ENCODE measurements at regions not wholly inside any gene's neighbourhood (a gene's known extent, or its start where the extent isn't known, plus 50 kb on each side); places are given as distances from the start of the nearest gene placed in this dataset.
"Not testable (repeated sequence)": the region's sequence is repeated elsewhere in the genome, so short reads cannot be mapped to it uniquely, and the experiment has no call there.

GRCh38 chr2:226168496-226169160 lies 631.0 kb downstream of the IRS1 start:
- Mint-ChIP-seq H3K4me1 (ENCODE audit: low read depth) (no peaks in the 10 kb centered on the region), H3K27me3 (peaks cover 10% of the 10 kb centered on the region), H3K36me3 (ENCODE audit: low read depth) (no peaks in the 10 kb centered on the region), H3K9me3 (no peaks in the 10 kb centered on the region), H3K4me3 (no peak overlapping the region), H3K27ac (no peak overlapping the region)

GRCh38 chr2:226164512-226164911 lies 635.1 kb downstream of the IRS1 start:
- Mint-ChIP-seq H3K27ac (no peak overlapping the region), H3K9me3 (no peaks in the 10 kb centered on the region), H3K27me3 (no peaks in the 10 kb centered on the region), H3K4me3 (no peak overlapping the region), H3K4me1 (ENCODE audit: low read depth) (no peaks in the 10 kb centered on the region), H3K36me3 (ENCODE audit: low read depth) (no peaks in the 10 kb centered on the region)

GRCh38 chr2:226160617-226161016 lies 639.0 kb downstream of the IRS1 start:
- not testable (repeated sequence) for H3K4me1 Mint-ChIP-seq (ENCODE audit: low read depth); H3K27ac Mint-ChIP-seq; H3K4me3 Mint-ChIP-seq; H3K36me3 Mint-ChIP-seq (ENCODE audit: low read depth); H3K9me3 Mint-ChIP-seq; H3K27me3 Mint-ChIP-seq

GRCh38 chr2:226159875-226160479 lies 639.6 kb downstream of the IRS1 start:
- no peaks in the 10 kb centered on the region for H3K4me1 Mint-ChIP-seq (ENCODE audit: low read depth)
- H3K27ac Mint-ChIP-seq: no peak overlapping the region
- H3K4me3 Mint-ChIP-seq: no peak overlapping the region
- H3K9me3 Mint-ChIP-seq: no peaks in the 10 kb centered on the region
- no peaks in the 10 kb centered on the region for H3K36me3 Mint-ChIP-seq (ENCODE audit: low read depth)
- peaks cover 7% of the 10 kb centered on the region for H3K27me3 Mint-ChIP-seq

- Mint-ChIP-seq H3K4me1 (ENCODE audit: low read depth) (no peaks in the 10 kb centered on the region), H3K27ac (no peak overlapping the region), H3K36me3 (ENCODE audit: low read depth) (no peaks in the 10 kb centered on the region), H3K4me3 (no peak overlapping the region), H3K9me3 (no peaks in the 10 kb centered on the region), H3K27me3 (peaks cover 12% of the 10 kb centered on the region)
Measured at GRCh38 chr2:226158940-226159339, 640.7 kb downstream of the IRS1 start.

- Mint-ChIP-seq H3K4me3 (no peak overlapping the region), H3K36me3 (ENCODE audit: low read depth) (no peaks in the 10 kb centered on the region), H3K27me3 (peaks cover 12% of the 10 kb centered on the region), H3K9me3 (no peaks in the 10 kb centered on the region), H3K27ac (no peak overlapping the region), H3K4me1 (ENCODE audit: low read depth) (no peaks in the 10 kb centered on the region)
Measured at GRCh38 chr2:226158229-226158628, 641.4 kb downstream of the IRS1 start.

- no peaks in the 10 kb centered on the region for H3K36me3 Mint-ChIP-seq (ENCODE audit: low read depth)
- H3K27me3 Mint-ChIP-seq: peaks cover 12% of the 10 kb centered on the region
- H3K4me1 Mint-ChIP-seq (ENCODE audit: low read depth): no peaks in the 10 kb centered on the region
- no peak overlapping the region for H3K4me3 Mint-ChIP-seq
- no peaks in the 10 kb centered on the region for H3K9me3 Mint-ChIP-seq
- no peak overlapping the region for H3K27ac Mint-ChIP-seq
Measured at GRCh38 chr2:226155093-226155875, 644.3 kb downstream of the IRS1 start.

- Mint-ChIP-seq H3K27me3 (peaks cover 12% of the 10 kb centered on the region), H3K4me1 (ENCODE audit: low read depth) (no peaks in the 10 kb centered on the region), H3K27ac (no peak overlapping the region), H3K9me3 (no peaks in the 10 kb centered on the region), H3K36me3 (ENCODE audit: low read depth) (no peaks in the 10 kb centered on the region), H3K4me3 (no peak overlapping the region)
Measured at GRCh38 chr2:226154610-226155009, 645.0 kb downstream of the IRS1 start.

- Mint-ChIP-seq H3K36me3 (ENCODE audit: low read depth) (no peaks in the 10 kb centered on the region), H3K27me3 (peaks cover 12% of the 10 kb centered on the region), H3K9me3 (no peaks in the 10 kb centered on the region), H3K4me1 (ENCODE audit: low read depth) (no peaks in the 10 kb centered on the region), H3K27ac (no peak overlapping the region), H3K4me3 (no peak overlapping the region)
Measured at GRCh38 chr2:226153553-226153952, 646.1 kb downstream of the IRS1 start.

- H3K27me3 Mint-ChIP-seq: peaks cover 12% of the 10 kb centered on the region
- H3K9me3 Mint-ChIP-seq: no peaks in the 10 kb centered on the region
- H3K4me1 Mint-ChIP-seq (ENCODE audit: low read depth): no peaks in the 10 kb centered on the region
- H3K27ac Mint-ChIP-seq: no peak overlapping the region
- H3K4me3 Mint-ChIP-seq: no peak overlapping the region
- no peaks in the 10 kb centered on the region for H3K36me3 Mint-ChIP-seq (ENCODE audit: low read depth)
Measured at GRCh38 chr2:226151157-226151556, 648.5 kb downstream of the IRS1 start.

- no peak overlapping the region for H3K27ac Mint-ChIP-seq
- H3K9me3 Mint-ChIP-seq: no peaks in the 10 kb centered on the region
- no peak overlapping the region for H3K4me3 Mint-ChIP-seq
- no peaks in the 10 kb centered on the region for H3K27me3 Mint-ChIP-seq
- H3K4me1 Mint-ChIP-seq (ENCODE audit: low read depth): no peaks in the 10 kb centered on the region
- no peaks in the 10 kb centered on the region for H3K36me3 Mint-ChIP-seq (ENCODE audit: low read depth)
Measured at GRCh38 chr2:226143091-226143490, 656.5 kb downstream of the IRS1 start.

GRCh38 chr2:226142463-226142862 lies 657.2 kb downstream of the IRS1 start:
- no peaks in the 10 kb centered on the region for H3K9me3 Mint-ChIP-seq
- H3K4me1 Mint-ChIP-seq (ENCODE audit: low read depth): no peaks in the 10 kb centered on the region
- H3K4me3 Mint-ChIP-seq: no peak overlapping the region
- no peak overlapping the region for H3K27ac Mint-ChIP-seq
- no peaks in the 10 kb centered on the region for H3K36me3 Mint-ChIP-seq (ENCODE audit: low read depth)
- H3K27me3 Mint-ChIP-seq: no peaks in the 10 kb centered on the region

GRCh38 chr2:226140594-226140993 lies 659.0 kb downstream of the IRS1 start:
- Mint-ChIP-seq H3K36me3 (ENCODE audit: low read depth) (no peaks in the 10 kb centered on the region), H3K4me3 (no peak overlapping the region), H3K9me3 (no peaks in the 10 kb centered on the region), H3K27ac (no peak overlapping the region), H3K27me3 (no peaks in the 10 kb centered on the region), H3K4me1 (ENCODE audit: low read depth) (no peaks in the 10 kb centered on the region)

- H3K9me3 Mint-ChIP-seq: no peaks in the 10 kb centered on the region
- H3K27me3 Mint-ChIP-seq: no peaks in the 10 kb centered on the region
- no peak overlapping the region for H3K27ac Mint-ChIP-seq
- no peak overlapping the region for H3K4me3 Mint-ChIP-seq
- no peaks in the 10 kb centered on the region for H3K36me3 Mint-ChIP-seq (ENCODE audit: low read depth)
- H3K4me1 Mint-ChIP-seq (ENCODE audit: low read depth): no peaks in the 10 kb centered on the region
Measured at GRCh38 chr2:226139759-226140158, 659.9 kb downstream of the IRS1 start.

GRCh38 chr2:226137201-226137811 lies 662.3 kb downstream of the IRS1 start:
- Mint-ChIP-seq H3K27ac (no peak overlapping the region), H3K4me3 (no peak overlapping the region), H3K36me3 (ENCODE audit: low read depth) (no peaks in the 10 kb centered on the region), H3K4me1 (ENCODE audit: low read depth) (no peaks in the 10 kb centered on the region), H3K9me3 (no peaks in the 10 kb centered on the region), H3K27me3 (peaks cover 7% of the 10 kb centered on the region)
